HCT116 (cell line): ENCODE measurements at regions not wholly inside any gene's neighbourhood (a gene's known extent, or its start where the extent isn't known, plus 50 kb on each side); places are given as distances from the start of the nearest gene placed in this dataset.

Source experiments
- CEBPB ChIP-seq: IDR thresholded peaks from 2 replicates; pipeline ENCODE4 v1.6.1; 2012; ENCODE audit warnings: low read depth
- EZH2 ChIP-seq: fragments of 200-600 bp; sonication (generic); IDR thresholded peaks from 2 replicates; pipeline ENCODE4 v1.6.1; 2017; ENCODE audit warnings: antibody characterized with exemption, mixed run types
- EZH2phosphoT487 ChIP-seq: fragments of 200-600 bp; IDR thresholded peaks from 2 replicates; pipeline ENCODE4 v1.6.1; 2018; ENCODE audit warnings: antibody characterized with exemption, borderline replicate concordance
- FOSL1 ChIP-seq: IDR thresholded peaks from 2 replicates; pipeline ENCODE4 v1.6.1; 2012; ENCODE audit warnings: low read depth
- JUND ChIP-seq: IDR thresholded peaks from 2 replicates; pipeline ENCODE4 v1.6.1; 2012
- POLR2A ChIP-seq: IDR thresholded peaks from 2 replicates; pipeline ENCODE4 v1.7.0; 2011; ENCODE audit warnings: borderline replicate concordance; ENCODE audit not compliant: insufficient read depth, insufficient read length; ENCODE audit errors: extremely low read depth
- POLR2AphosphoS5 ChIP-seq: IDR thresholded peaks from 2 replicates; pipeline ENCODE4 v1.6.1; 2011; ENCODE audit warnings: mild to moderate bottlenecking, low read depth, low read length, moderate library complexity
- SP1 ChIP-seq: IDR thresholded peaks from 2 replicates; pipeline ENCODE4 v1.6.1; 2012; ENCODE audit warnings: low read depth
- YY1 ChIP-seq: IDR thresholded peaks from 2 replicates; pipeline ENCODE4 v1.6.1; 2011; ENCODE audit warnings: low read length, low read depth, moderate library complexity, mild to moderate bottlenecking; ENCODE audit not compliant: insufficient replicate concordance; ENCODE audit errors: extremely low read depth
- ZNF274 ChIP-seq: fragments of 200-500 bp; sonication (Bioruptor generic); IDR thresholded peaks from 2 replicates; pipeline ENCODE4 v1.6.1; 2014; ENCODE audit warnings: mild to moderate bottlenecking, low read depth, low read length, inconsistent platforms
- TF ChIP-seq, protein P1 (sequence below), 3 experiments: fragments of 200-600 bp in 1 of 3; sonication (generic) in 1 of 3; IDR thresholded peaks in 2 of 3; conservative IDR thresholded peaks in 1 of 3; 2 replicates each; pipeline ENCODE4 v1.5.1; 2012 to 2017; ENCODE audit warnings: low read depth in 2 of 3, low read length in 2 of 3, antibody characterized with exemption in 1 of 3, borderline replicate concordance in 1 of 3, control low read depth in 1 of 3, mild to moderate bottlenecking in 1 of 3, mixed read lengths in 1 of 3, mixed run types in 1 of 3, moderate library complexity in 1 of 3; ENCODE audit not compliant: insufficient read depth in 1 of 3
- TF ChIP-seq, protein P2 (sequence below): IDR thresholded peaks from 2 replicates; pipeline ENCODE4 v1.6.1; 2012

DNA sequence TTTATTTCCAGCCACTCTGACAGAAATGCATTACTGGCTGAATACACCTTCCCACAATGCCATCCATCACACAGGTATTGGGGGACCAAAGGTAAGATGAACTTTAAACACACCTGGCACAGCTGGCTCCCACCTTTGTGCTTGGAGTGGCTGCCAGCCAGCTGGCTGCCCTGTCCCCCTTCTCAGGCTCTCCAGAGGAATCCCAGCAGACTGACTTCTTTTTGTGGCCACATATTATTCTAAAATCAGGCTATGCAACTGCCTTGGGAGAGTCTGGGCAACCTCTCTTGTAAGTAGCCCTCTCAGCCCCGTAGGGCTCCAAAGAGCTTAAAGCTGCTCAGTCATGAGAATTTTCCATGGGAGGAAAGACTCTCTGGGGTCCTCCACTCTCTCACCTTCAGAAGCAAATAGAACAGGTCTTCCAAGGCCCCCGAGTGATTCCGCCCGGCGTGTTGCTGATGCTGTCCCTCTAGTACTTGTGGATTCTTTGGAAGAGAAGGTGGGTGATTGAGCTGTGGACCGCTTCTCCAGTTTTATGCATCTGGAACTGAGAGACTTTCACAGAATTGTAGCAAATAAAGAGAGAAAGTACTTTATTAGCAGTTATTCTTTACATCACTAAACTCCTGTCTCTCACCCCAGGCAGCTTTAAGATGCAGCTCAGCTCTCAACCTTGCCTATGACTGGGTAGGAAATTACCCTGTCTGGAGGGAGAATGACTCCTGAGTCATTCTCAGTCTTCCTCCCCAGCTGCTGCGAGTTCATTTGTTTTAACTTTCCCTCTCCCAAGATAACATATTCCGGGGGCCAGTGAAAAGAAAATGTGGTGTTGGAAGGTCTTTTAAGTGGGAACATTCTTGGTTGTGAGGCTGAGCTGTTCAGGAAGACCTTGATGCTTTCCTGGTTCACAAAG, 159.4 kb upstream of the PITX1 start:
- no peak for TF ChIP-seq EZH2
- TF ChIP-seq POLR2AphosphoS5 = no peak
- no peak for TF ChIP-seq JUND
- TF ChIP-seq SP1 = no peak
- TF ChIP-seq, protein P1, sequence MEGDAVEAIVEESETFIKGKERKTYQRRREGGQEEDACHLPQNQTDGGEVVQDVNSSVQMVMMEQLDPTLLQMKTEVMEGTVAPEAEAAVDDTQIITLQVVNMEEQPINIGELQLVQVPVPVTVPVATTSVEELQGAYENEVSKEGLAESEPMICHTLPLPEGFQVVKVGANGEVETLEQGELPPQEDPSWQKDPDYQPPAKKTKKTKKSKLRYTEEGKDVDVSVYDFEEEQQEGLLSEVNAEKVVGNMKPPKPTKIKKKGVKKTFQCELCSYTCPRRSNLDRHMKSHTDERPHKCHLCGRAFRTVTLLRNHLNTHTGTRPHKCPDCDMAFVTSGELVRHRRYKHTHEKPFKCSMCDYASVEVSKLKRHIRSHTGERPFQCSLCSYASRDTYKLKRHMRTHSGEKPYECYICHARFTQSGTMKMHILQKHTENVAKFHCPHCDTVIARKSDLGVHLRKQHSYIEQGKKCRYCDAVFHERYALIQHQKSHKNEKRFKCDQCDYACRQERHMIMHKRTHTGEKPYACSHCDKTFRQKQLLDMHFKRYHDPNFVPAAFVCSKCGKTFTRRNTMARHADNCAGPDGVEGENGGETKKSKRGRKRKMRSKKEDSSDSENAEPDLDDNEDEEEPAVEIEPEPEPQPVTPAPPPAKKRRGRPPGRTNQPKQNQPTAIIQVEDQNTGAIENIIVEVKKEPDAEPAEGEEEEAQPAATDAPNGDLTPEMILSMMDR (IDR thresholded peaks at IDR 0.05 in 2 of 3, conservative IDR thresholded peaks at IDR 0.05 in 1 of 3; ENCODE audit: borderline replicate concordance in 1 of 3, insufficient read depth in 1 of 3, low read depth in 2 of 3, low read length in 2 of 3) = no peak
- no peak for TF ChIP-seq FOSL1
- TF ChIP-seq POLR2A = no peak
- TF ChIP-seq EZH2phosphoT487 = no peak
- no peak for TF ChIP-seq CEBPB
- TF ChIP-seq, protein P2, sequence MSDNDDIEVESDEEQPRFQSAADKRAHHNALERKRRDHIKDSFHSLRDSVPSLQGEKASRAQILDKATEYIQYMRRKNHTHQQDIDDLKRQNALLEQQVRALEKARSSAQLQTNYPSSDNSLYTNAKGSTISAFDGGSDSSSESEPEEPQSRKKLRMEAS = no peak
- TF ChIP-seq ZNF274 = no peak
- no peak for TF ChIP-seq YY1
